ENCODE measurements at regions not wholly inside any gene's neighbourhood (a gene's known extent, or its start where the extent isn't known, plus 50 kb on each side); places are given as distances from the start of the nearest gene placed in this dataset.

GRCh38 chr16:86382067-86382773, 128.1 kb upstream of the FOXF1 start:
- TF ChIP-seq EZH2 (IDR thresholded peaks at IDR 0.05) (no peak), CTCF (IDR thresholded peaks at IDR 0.05) (no peak)

Measured in neural progenitor cell (in vitro differentiated cells).